H1 (cell line): ENCODE measurements at regions not wholly inside any gene's neighbourhood (a gene's known extent, or its start where the extent isn't known, plus 50 kb on each side); places are given as distances from the start of the nearest gene placed in this dataset.

ENCODE experiments used
- CTCF ChIA-PET: fragments of 300-600 bp; sonication (Branson Sonifier 250); formaldehyde crosslinking; loops from one replicate; lab custom pipeline; 2021; ENCODE audit not compliant: partially characterized antibody; lab: Charles Lee
- POLR2A ChIA-PET: fragments of 300-600 bp; sonication (Branson Sonifier 250); formaldehyde crosslinking; loops from one replicate; lab custom pipeline; 2021; ENCODE audit warnings: inconsistent platforms; ENCODE audit not compliant: partially characterized antibody; lab: Charles Lee
- DNase-seq, 2 experiments: peaks; one replicate each; pipeline versions ENCODE4 v3.0.0 to v3.0.0-alpha.2; 2010 to 2022; ENCODE audit warnings: low spot score in 2 of 2, low read depth in 1 of 2, mixed read lengths in 1 of 2
- FAIRE-seq: peaks from 2 replicates; lab custom pipeline; 2011; peaks lifted over from hg19 to GRCh38; lab: Jason Lieb, UNC
- H2AFZ ChIP-seq: 2 replicates; pipeline ENCODE4 v1.8.1; 2012; ENCODE audit warnings: low read length, inconsistent platforms
- H2AK5ac ChIP-seq: 2 replicates; pipeline ENCODE4 v1.6.1; 2013; ENCODE audit warnings: low read depth, low read length
- H2BK120ac ChIP-seq: replicated peaks from 2 replicates; pipeline ENCODE3; 2013; ENCODE audit warnings: low read depth, low read length, inconsistent platforms
- H2BK12ac ChIP-seq: 2 replicates; pipeline ENCODE4 v1.6.1; 2013; ENCODE audit warnings: low read depth, low read length
- H2BK15ac ChIP-seq: 2 replicates; pipeline ENCODE4 v1.6.1; 2013; ENCODE audit warnings: low read length
- H2BK20ac ChIP-seq: 2 replicates; pipeline ENCODE4 v1.6.1; 2013; ENCODE audit warnings: low read length
- H2BK5ac ChIP-seq: 2 replicates; pipeline ENCODE4 v1.6.1; 2013; ENCODE audit warnings: low read depth, low read length
- H3K14ac ChIP-seq: 2 replicates; pipeline ENCODE4 v1.6.1; 2013; ENCODE audit warnings: inconsistent platforms; ENCODE audit not compliant: insufficient read length
- H3K18ac ChIP-seq: 2 replicates; pipeline ENCODE4 v1.6.1; 2013; ENCODE audit warnings: low read length; ENCODE audit errors: extremely low read depth
- H3K23ac ChIP-seq: 2 replicates; pipeline ENCODE4 v1.6.1; 2013; ENCODE audit warnings: inconsistent platforms; ENCODE audit not compliant: insufficient read length
- H3K23me2 ChIP-seq: 2 replicates; pipeline ENCODE4 v1.6.1; 2013; ENCODE audit warnings: low read depth, low read length
- H3K27ac ChIP-seq: 2 replicates; pipeline ENCODE4 v1.6.1; 2011; ENCODE audit warnings: low read depth, low read length, inconsistent platforms
- H3K27me3 ChIP-seq, 4 experiments: replicated peaks in 1 of 4; 1 replicate in 1 of 4; 2 replicates in 3 of 4; pipeline versions ENCODE4 v1.6.1 to v1.8.1; 2011 to 2013; ENCODE audit warnings: low read length in 3 of 4, mild to moderate bottlenecking in 3 of 4, inconsistent platforms in 2 of 4, mixed read lengths in 2 of 4, moderate library complexity in 1 of 4; ENCODE audit not compliant: control insufficient read depth in 3 of 4, insufficient read depth in 3 of 4; ENCODE audit errors: extremely low read depth in 1 of 4
- H3K36me3 ChIP-seq, 4 experiments: 2 replicates each; pipeline versions ENCODE4 v1.6.1 to v1.8.1; 2011 to 2013; ENCODE audit warnings: mild to moderate bottlenecking in 4 of 4, low read length in 3 of 4, moderate library complexity in 2 of 4, control low read depth in 1 of 4, inconsistent platforms in 1 of 4; ENCODE audit not compliant: insufficient read depth in 4 of 4, control insufficient read depth in 2 of 4
- H3K4ac ChIP-seq: replicated peaks from 2 replicates; pipeline ENCODE3; 2013; ENCODE audit warnings: low read length, low read depth, mixed read lengths, inconsistent platforms; ENCODE audit not compliant: insufficient read length
- H3K4me1 ChIP-seq, 4 experiments: replicated peaks in 1 of 4; 1 replicate in 1 of 4; 2 replicates in 3 of 4; pipeline versions ENCODE4 v1.6.1 to v1.8.1; 2011 to 2013; ENCODE audit warnings: low read length in 3 of 4, inconsistent platforms in 2 of 4, mixed read lengths in 1 of 4; ENCODE audit not compliant: insufficient read depth in 4 of 4, control insufficient read depth in 3 of 4
- H3K4me2 ChIP-seq, 2 experiments: 2 replicates each; pipeline versions ENCODE4 v1.6.1 to v1.8.1; 2011 to 2013; ENCODE audit warnings: low read depth in 2 of 2, low read length in 2 of 2, control low read depth in 1 of 2, inconsistent platforms in 1 of 2, mild to moderate bottlenecking in 1 of 2; ENCODE audit not compliant: insufficient read depth in 1 of 2
- H3K4me3 ChIP-seq, 4 experiments: fragments of 200-600, 300-600 bp in 1 of 4; sonication (generic), shearing (Covaris generic), sonication (Bioruptor Twin) in 1 of 4; 2 replicates each; pipeline versions ENCODE4 v1.5.1 to v1.8.1; 2011 to 2016; ENCODE audit warnings: low read length in 4 of 4, low read depth in 3 of 4, control low read depth in 2 of 4, inconsistent platforms in 2 of 4, mild to moderate bottlenecking in 2 of 4, mixed read lengths in 1 of 4, moderate library complexity in 1 of 4; ENCODE audit not compliant: insufficient read depth in 2 of 4; ENCODE audit errors: extremely low read depth in 1 of 4
- H3K56ac ChIP-seq: replicated peaks from 2 replicates; pipeline ENCODE3; 2013; ENCODE audit warnings: low read depth, mild to moderate bottlenecking, mixed read lengths, low read length, inconsistent platforms; ENCODE audit not compliant: insufficient read length
- H3K79me1 ChIP-seq: 2 replicates; pipeline ENCODE4 v1.6.1; 2013; ENCODE audit warnings: low read depth, low read length, control low read depth
- H3K79me2 ChIP-seq, 2 experiments: 2 replicates each; pipeline versions ENCODE4 v1.6.1 to v1.8.1; 2012 to 2013; ENCODE audit warnings: low read length in 2 of 2, mild to moderate bottlenecking in 2 of 2, inconsistent platforms in 1 of 2; ENCODE audit not compliant: insufficient read depth in 2 of 2, control insufficient read depth in 1 of 2
- H3K9ac ChIP-seq, 4 experiments: replicated peaks in 1 of 4; 1 replicate in 1 of 4; 2 replicates in 3 of 4; pipeline versions ENCODE4 v1.6.1 to v1.8.1; 2011 to 2013; ENCODE audit warnings: low read depth in 3 of 4, low read length in 3 of 4, control low read depth in 2 of 4, mild to moderate bottlenecking in 2 of 4, moderate library complexity in 2 of 4, inconsistent platforms in 1 of 4; ENCODE audit errors: extremely low read depth in 1 of 4
- H3K9me3 ChIP-seq, 2 experiments: 2 replicates each; pipeline versions ENCODE4 v1.6.1 to v1.8.1; 2012 to 2013; ENCODE audit warnings: mild to moderate bottlenecking in 2 of 2, moderate library complexity in 2 of 2, control low read depth in 1 of 2, inconsistent platforms in 1 of 2, low read depth in 1 of 2, low read length in 1 of 2, mixed read lengths in 1 of 2; ENCODE audit not compliant: insufficient read depth in 2 of 2
- H4K20me1 ChIP-seq, 2 experiments: replicated peaks in 1 of 2; 2 replicates each; pipeline versions ENCODE3 to v1.8.1; 2011 to 2013; ENCODE audit warnings: inconsistent platforms in 2 of 2, low read length in 2 of 2, mild to moderate bottlenecking in 1 of 2; ENCODE audit not compliant: insufficient read depth in 2 of 2, control insufficient read depth in 1 of 2
- H4K5ac ChIP-seq: 2 replicates; pipeline ENCODE4 v1.6.1; 2013; ENCODE audit warnings: low read length, low read depth, mixed read lengths, inconsistent platforms; ENCODE audit not compliant: insufficient read length
- H4K8ac ChIP-seq: 2 replicates; pipeline ENCODE4 v1.8.0; 2013; ENCODE audit warnings: mild to moderate bottlenecking, moderate library complexity, low read length, inconsistent platforms; ENCODE audit not compliant: insufficient read depth; ENCODE audit errors: extremely low read depth
- H4K91ac ChIP-seq: replicated peaks from 2 replicates; pipeline ENCODE3; 2013; ENCODE audit warnings: low read length, mixed read lengths, inconsistent platforms; ENCODE audit not compliant: insufficient read length
- PHF8 ChIP-seq: fragments of 200-600 bp; sonication (generic); conservative IDR thresholded peaks from 2 replicates; pipeline ENCODE4 v1.7.1; 2012; ENCODE audit warnings: low read depth, mild to moderate bottlenecking, inconsistent platforms, low read length, moderate library complexity
- TEAD4 ChIP-seq: IDR thresholded peaks from 2 replicates; pipeline ENCODE4 v1.6.1; 2012; ENCODE audit warnings: low read depth, low read length, inconsistent platforms, mixed read lengths
- WGBS, 2 experiments: shearing (Covaris generic) in 1 of 2; methylation state at CpG; one replicate each; pipeline versions ENCODE4 v1.1.6 to v1.1.7; 2013 to 2015; ENCODE audit warnings: low lambda C conversion rate in 2 of 2, mixed read lengths in 2 of 2, inconsistent platforms in 1 of 2, low coverage in 1 of 2, missing lambda C conversion rate in 1 of 2; ENCODE audit not compliant: insufficient replicate concordance in 2 of 2, insufficient coverage in 1 of 2, insufficient read length in 1 of 2; ENCODE audit errors: extremely low coverage in 1 of 2, missing lambda C conversion rate in 1 of 2; 5-methylcytosine and 5-hydroxymethylcytosine counted together

- H2BK15ac ChIP-seq, result no peak overlapping the region
These were observed 335.0 kb downstream of the SFMBT2 start for GRCh38 chr10:7075851-7076250.

More at GRCh38 chr10:7075851-7076250, 335.0 kb downstream of the SFMBT2 start:
- H4K91ac ChIP-seq, result no peak overlapping the region
- no peak overlapping the region for H3K9ac ChIP-seq
- H2BK120ac ChIP-seq, result no peak overlapping the region
- no peaks in the 10 kb centered on the region for H3K4me1 ChIP-seq
- no peaks in the 10 kb centered on the region for H3K27me3 ChIP-seq
- H3K23ac ChIP-seq, result no peak overlapping the region
- H2BK5ac ChIP-seq, result no peak overlapping the region
- no peak overlapping the region for H3K56ac ChIP-seq
- FAIRE-seq (no peak), DNase-seq (no peak)
- no peak overlapping the region for H3K4ac ChIP-seq
- H3K79me2 ChIP-seq, result no peaks in the 10 kb centered on the region
- no peak overlapping the region for H3K14ac ChIP-seq
- ChIA-PET POLR2A (no interaction called here), CTCF (interaction anchor here (1.3 kb wide), 2 partner anchors 9 to 10 kb away, joined by 3 to 4 read pairs; no protein-coding TSS in a partner anchor)
- H2AK5ac ChIP-seq, result no peak overlapping the region
- H2BK12ac ChIP-seq, result no peak overlapping the region
- H4K8ac ChIP-seq, result no peak overlapping the region
- no peaks in the 10 kb centered on the region for H4K20me1 ChIP-seq
- H3K36me3 ChIP-seq, result no peaks in the 10 kb centered on the region
- no peak overlapping the region for H3K4me3 ChIP-seq
- H3K23me2 ChIP-seq, result no peaks in the 10 kb centered on the region
- H2AFZ ChIP-seq, result no peak overlapping the region
- H3K27ac ChIP-seq, result no peak overlapping the region
- TF ChIP-seq TEAD4 (no peak), PHF8 (no peak)
- H3K9me3 ChIP-seq, result no peaks in the 10 kb centered on the region
- no peak overlapping the region for H3K18ac ChIP-seq
- no peak overlapping the region for H3K4me2 ChIP-seq
- WGBS, 2 experiments, result 86% methylated on average over 7 of the region's 7 CpGs; no CpG with 5 or more reads in 1 of the 2 experiments
- no peak overlapping the region for H2BK20ac ChIP-seq
- no peaks in the 10 kb centered on the region for H3K79me1 ChIP-seq
- H4K5ac ChIP-seq, result no peak overlapping the region
